HG03025 (cell line): ENCODE measurements at regions not wholly inside any gene's neighbourhood (a gene's known extent, or its start where the extent isn't known, plus 50 kb on each side); places are given as distances from the start of the nearest gene placed in this dataset.
"Not testable (repeated sequence)": the region's sequence is repeated elsewhere in the genome, so short reads cannot be mapped to it uniquely, and the experiment has no call there.

Experiments
- ATAC-seq: cut with Tn5 transposase; IDR thresholded peaks from one replicate; pipeline ENCODE4 v1.9.1; 2021; ENCODE audit warnings: mild to moderate bottlenecking, moderate library complexity; ENCODE audit not compliant: unreplicated experiment, low FRiP score

GRCh38 chr2:166744117-166744516 lies 144.2 kb upstream of the XIRP2 start:
- ATAC-seq = not testable (repeated sequence)

GRCh38 chr2:166743482-166743881 lies 144.8 kb upstream of the XIRP2 start:
- ATAC-seq = not testable (repeated sequence)

DNA sequence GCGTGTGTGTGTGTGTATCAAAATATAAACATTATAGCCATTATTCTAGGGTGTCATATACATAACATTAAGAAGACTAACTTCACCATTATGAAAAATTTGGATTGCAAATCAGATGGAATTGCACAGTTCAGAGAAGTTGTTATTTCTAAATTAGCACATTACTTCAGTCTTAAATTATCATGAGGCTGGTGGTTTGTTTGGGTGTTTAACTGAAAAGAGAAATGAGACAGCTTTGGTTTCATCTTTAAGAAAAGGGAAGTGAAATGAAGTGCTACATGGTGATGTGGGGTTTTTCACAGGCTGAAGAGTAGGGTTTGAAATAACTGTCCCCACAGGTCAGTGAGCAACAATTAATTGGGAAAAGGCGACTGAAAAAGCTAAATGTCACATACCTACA lies 161.2 kb upstream of the XIRP2 start:
- ATAC-seq = peak; percentile 99

- ATAC-seq = no peak
These were observed 162.1 kb upstream of the XIRP2 start for GRCh38 chr2:166725927-166726924.

DNA sequence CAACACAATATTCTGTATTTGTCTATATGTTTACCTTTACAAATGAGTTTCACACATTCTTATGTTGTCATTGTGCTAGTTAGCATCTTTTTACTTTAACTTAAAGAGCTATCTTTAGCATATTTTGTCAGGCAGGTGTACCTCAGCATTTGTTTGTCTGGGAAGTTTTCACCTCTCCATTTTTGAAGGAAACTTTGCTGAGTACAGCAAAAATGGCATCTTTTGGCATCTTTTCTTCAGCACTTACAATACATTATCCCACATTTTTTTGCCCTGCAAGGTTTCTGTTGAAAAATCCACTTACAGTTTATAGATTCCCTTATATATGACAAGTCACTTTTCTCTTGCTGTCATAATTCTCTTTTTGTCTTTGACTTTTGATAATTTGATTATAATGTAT lies 171.3 kb upstream of the XIRP2 start:
- no peak for ATAC-seq

DNA sequence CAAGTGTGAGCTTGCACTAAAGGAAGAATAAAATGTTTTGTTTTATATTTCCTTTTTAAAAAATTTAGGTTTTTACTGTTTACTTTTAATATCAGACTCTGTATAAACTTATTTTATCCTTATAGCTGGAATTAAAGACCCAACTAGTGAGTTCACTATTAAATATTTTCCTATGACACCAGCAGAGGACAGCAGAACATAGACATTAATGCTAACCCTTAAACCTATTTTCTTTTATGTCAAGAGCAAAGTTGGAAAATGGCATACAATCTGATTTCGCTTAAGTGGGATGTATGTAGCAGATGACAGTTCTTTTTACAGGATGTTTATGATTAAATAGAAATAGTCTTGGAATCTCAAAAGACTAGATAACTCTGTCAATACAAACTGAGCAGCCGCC lies 188.2 kb upstream of the XIRP2 start:
- no peak for ATAC-seq

- ATAC-seq = no peak
These were observed 193.1 kb upstream of the XIRP2 start for GRCh38 chr2:166695154-166695553.

GRCh38 chr2:166686057-166686456 lies 192.0 kb upstream of the SCN7A start:
- ATAC-seq = not testable (repeated sequence)

DNA sequence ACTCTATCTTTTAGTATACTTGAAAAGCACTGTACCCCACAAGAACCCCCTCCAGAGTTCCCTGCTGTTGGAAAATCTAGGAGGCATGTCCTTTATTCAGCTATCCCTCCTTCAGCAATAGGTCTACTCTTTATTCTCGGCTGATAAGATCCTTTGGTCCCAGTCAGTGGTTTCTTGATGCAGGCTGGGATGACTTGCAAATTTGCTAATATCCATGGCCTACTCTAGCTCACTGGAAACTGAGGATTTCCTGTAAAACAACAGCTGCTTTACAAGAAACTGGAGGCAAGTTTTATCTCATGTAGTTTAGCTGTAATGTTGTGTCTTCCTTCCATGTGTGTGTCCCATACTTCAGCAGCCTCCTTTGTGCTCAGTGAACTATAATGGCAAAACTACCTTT lies 183.9 kb upstream of the SCN7A start:
- no peak for ATAC-seq

DNA sequence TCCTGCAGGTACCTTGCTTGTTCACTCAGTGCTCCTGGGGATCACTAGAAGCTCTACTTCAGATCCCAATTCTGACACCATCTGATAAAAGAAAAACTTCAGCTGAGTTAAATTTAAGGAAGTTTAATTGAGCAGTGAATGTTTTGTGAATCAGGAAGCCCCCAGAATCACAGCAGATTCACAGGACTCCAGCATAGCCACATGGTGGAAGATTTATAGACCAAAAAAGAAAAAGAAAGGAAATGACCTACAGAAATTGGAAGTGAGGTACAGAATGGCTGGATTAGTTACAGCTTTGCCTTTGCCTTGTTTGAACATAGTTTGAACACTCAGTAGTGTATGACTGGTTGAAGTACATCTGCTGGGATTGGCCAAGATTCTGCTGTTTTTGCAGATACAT lies 182.7 kb upstream of the SCN7A start:
- no peak for ATAC-seq

DNA sequence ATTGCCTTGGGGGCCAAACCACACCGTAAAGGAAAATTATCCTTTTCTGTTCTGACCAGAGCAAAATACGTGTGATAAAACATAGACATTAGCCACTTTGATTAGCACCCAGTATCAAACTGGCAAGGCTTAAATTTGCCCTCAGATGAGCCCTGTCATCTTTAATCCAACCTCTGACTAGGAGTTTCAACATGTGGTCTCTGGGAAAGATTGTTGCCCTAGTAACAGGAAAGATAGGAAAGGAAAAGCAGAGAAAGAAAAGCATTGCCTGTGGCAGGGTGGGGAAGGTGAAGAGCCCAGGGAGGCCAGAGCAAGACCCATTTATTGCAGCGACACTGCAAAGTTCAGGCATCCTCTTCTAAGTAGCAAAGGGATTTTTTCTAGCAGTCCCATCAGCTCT lies 181.5 kb upstream of the SCN7A start:
- no peak for ATAC-seq

GRCh38 chr2:166673986-166674385 lies 179.9 kb upstream of the SCN7A start:
- no peak for ATAC-seq

GRCh38 chr2:166671801-166672200 lies 177.8 kb upstream of the SCN7A start:
- ATAC-seq = no peak

GRCh38 chr2:166671235-166671634 lies 177.2 kb upstream of the SCN7A start:
- ATAC-seq = no peak

GRCh38 chr2:166665991-166666940 lies 172.2 kb upstream of the SCN7A start:
- ATAC-seq = no peak

- ATAC-seq = no peak
These were observed 167.8 kb upstream of the SCN7A start for GRCh38 chr2:166661824-166662223.

DNA sequence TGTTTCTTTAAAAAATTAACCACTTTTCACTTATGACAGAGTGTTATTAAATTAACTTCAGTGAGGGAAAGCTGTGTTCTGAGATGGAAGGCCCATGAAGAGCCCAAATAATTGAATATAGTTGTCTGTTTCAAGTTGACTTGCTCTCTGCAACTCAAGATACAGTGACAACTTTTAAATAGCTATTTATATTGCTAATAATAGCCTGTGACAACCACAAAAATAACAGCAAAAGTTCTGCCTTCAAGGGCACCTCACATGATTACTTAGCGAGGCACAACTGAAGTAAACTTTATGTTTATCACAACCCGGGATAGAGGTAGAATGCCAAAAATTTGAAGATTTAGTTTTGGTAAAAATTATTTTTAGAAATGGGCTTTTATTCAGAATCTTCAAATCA lies 167.3 kb upstream of the SCN7A start:
- ATAC-seq = no peak

DNA sequence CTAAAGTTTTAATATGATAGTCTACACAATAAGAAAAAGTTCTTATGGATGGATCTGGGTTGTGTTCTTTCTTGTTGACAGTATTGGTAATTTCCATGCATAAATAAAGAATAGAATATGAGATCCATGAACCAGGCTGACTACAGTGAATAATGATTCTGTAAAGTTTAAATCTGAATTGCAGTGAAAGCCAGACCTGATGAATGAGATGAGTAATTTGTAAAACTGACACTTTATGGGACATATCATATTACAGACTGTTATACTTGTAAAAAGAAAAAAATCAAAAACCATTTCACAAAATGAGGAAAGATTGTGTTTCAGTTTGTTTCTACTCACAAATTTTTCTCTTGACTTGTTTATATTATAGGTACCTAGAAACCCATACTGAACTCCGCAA lies 164.9 kb upstream of the SCN7A start:
- no peak for ATAC-seq

DNA sequence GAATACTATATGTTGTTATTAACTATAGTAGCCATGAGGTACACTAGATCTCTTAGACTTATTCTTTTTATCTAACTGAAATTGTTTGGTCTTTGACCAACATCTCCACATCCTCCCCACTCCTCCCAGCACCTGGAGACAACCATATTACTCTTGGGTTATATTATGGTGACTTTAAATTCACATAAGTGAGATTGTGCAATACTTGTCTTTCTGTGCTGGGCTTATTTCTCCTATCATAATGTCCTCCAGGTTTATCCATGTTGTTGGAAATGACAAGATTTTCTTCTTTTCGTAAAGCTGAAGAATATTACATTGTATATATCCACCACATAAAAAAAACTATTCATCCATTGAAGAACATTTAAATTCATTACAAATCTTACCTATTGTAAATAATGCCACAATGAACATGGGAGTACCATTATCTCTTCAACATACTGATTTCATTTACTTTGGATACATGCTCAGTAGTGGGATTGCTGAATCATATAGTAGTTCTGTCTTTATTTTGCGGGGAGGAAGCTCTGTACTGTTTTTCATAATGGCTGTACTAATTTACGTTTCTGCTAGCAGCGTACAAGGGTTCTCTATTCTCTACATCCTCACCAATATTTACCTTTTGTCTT lies 159.2 kb upstream of the SCN7A start:
- ATAC-seq = no peak

GRCh38 chr2:166651991-166652390 lies 157.9 kb upstream of the SCN7A start:
- no peak for ATAC-seq
